Activated T-cell treated with anti-CD3 and anti-CD28 coated beads, Interleukin-2, amount 50 U/mL, for 24 hours (primary cell): ENCODE measurements at regions not wholly inside any gene's neighbourhood (a gene's known extent, or its start where the extent isn't known, plus 50 kb on each side); places are given as distances from the start of the nearest gene placed in this dataset.

ENCODE experiments used
- DNase-seq: peaks from one replicate; pipeline ENCODE4 v3.0.0-alpha.2; 2020
- H3K27ac Mint-ChIP-seq: 2 replicates; pipeline ENCODE4 v1.8.0; 2020; ENCODE audit warnings: mild to moderate bottlenecking, mixed read lengths
- H3K27me3 Mint-ChIP-seq: 2 replicates; pipeline ENCODE4 v1.8.0; 2020; ENCODE audit warnings: mixed read lengths
- H3K36me3 Mint-ChIP-seq: 2 replicates; pipeline ENCODE4 v1.8.0; 2020; ENCODE audit warnings: low read depth, mixed read lengths
- H3K4me1 Mint-ChIP-seq: 2 replicates; pipeline ENCODE4 v1.8.0; 2020; ENCODE audit warnings: low read depth, mixed read lengths
- H3K4me3 Mint-ChIP-seq: 2 replicates; pipeline ENCODE4 v1.8.0; 2020; ENCODE audit warnings: mild to moderate bottlenecking, moderate library complexity, mixed read lengths
- H3K9me3 Mint-ChIP-seq: 2 replicates; pipeline ENCODE4 v1.8.0; 2020; ENCODE audit warnings: mixed read lengths

- Mint-ChIP-seq H3K4me3 (no peak overlapping the region), H3K36me3 (no peaks in the 10 kb centered on the region), H3K9me3 (peaks cover 2% of the 10 kb centered on the region), H3K4me1 (no peaks in the 10 kb centered on the region), H3K27me3 (no peaks in the 10 kb centered on the region), H3K27ac (no peak overlapping the region)
- no peak for DNase-seq
Observed at GRCh38 chr6:164200071-164200470, 785.6 kb downstream of the QKI start.

DNA sequence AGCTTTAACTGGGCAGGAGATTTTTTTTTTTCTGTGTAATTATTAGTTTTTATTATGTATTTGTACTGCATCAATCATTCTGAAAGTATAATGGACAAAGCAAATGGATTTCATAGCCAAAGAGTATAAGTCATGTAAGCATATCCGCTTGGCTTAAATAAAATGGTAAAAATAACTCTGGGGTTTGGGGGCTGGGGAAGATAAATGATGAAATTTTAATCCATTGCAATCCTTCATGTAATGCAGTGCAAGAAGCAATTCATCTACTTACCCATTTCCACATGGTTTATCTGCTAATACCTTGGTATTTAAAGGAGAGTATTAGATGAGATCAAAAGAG is 781.4 kb downstream of the QKI start:
- H3K4me3 Mint-ChIP-seq, result no peak overlapping the region
- no peaks in the 10 kb centered on the region for H3K27me3 Mint-ChIP-seq
- H3K4me1 Mint-ChIP-seq, result no peaks in the 10 kb centered on the region
- no peak overlapping the region for H3K27ac Mint-ChIP-seq
- H3K9me3 Mint-ChIP-seq, result no peaks in the 10 kb centered on the region
- DNase-seq, result no peak
- no peaks in the 10 kb centered on the region for H3K36me3 Mint-ChIP-seq

GRCh38 chr6:164195278-164195941 is 780.9 kb downstream of the QKI start:
- Mint-ChIP-seq H3K36me3 (no peaks in the 10 kb centered on the region), H3K4me1 (no peaks in the 10 kb centered on the region), H3K27ac (no peak overlapping the region), H3K4me3 (no peak overlapping the region), H3K9me3 (no peaks in the 10 kb centered on the region), H3K27me3 (no peaks in the 10 kb centered on the region)
- no peak for DNase-seq

- no peaks in the 10 kb centered on the region for H3K36me3 Mint-ChIP-seq
- no peak for DNase-seq
- H3K27ac Mint-ChIP-seq, result no peak overlapping the region
- H3K9me3 Mint-ChIP-seq, result no peaks in the 10 kb centered on the region
- no peaks in the 10 kb centered on the region for H3K27me3 Mint-ChIP-seq
- H3K4me3 Mint-ChIP-seq, result no peak overlapping the region
- H3K4me1 Mint-ChIP-seq, result no peaks in the 10 kb centered on the region
Observed at GRCh38 chr6:164188861-164189260, 774.3 kb downstream of the QKI start.

DNA sequence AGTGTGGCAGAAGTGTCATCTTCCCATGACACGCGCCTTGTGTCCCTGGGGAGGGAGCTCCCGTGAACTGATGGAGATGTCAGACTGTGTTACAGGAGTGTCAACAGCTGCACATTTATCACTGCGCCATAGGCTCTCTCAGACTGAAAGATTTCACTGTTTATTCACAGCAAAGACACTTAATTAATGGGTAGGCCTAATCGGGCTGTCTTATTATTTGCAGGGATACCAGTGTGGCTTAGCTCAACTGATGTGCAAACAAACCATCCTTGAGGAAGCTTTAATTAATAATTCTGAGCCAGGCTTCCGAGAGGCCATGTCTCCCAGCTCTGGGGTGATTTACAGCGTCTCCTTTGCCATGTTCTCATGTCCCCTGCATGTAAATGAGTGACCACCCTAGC is 771.0 kb downstream of the QKI start:
- DNase-seq, result no peak
- no peak overlapping the region for H3K4me3 Mint-ChIP-seq
- no peaks in the 10 kb centered on the region for H3K36me3 Mint-ChIP-seq
- no peak overlapping the region for H3K27ac Mint-ChIP-seq
- no peaks in the 10 kb centered on the region for H3K27me3 Mint-ChIP-seq
- H3K4me1 Mint-ChIP-seq, result no peaks in the 10 kb centered on the region
- H3K9me3 Mint-ChIP-seq, result no peaks in the 10 kb centered on the region

DNA sequence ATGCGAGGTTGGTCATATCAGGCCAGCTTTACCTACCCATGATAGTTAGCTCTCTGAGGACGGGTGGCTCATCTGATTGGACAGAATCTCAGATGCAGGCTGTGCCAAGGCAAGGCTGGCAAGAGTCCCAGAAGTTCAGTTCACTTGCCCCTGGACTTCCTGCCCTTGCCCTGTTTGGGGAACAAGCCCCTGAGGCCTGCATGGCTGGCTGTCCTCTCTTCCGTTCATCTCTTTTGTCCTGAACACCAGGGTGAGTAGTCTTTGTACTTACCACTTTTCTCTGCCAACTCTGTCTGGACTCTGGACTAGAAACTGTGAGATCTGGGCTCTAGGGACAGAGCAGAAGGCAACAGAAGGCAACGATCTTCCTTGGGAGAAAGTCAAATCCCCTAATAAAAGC is 769.9 kb downstream of the QKI start:
- DNase-seq, result no peak
- H3K4me1 Mint-ChIP-seq, result no peaks in the 10 kb centered on the region
- no peak overlapping the region for H3K27ac Mint-ChIP-seq
- no peaks in the 10 kb centered on the region for H3K9me3 Mint-ChIP-seq
- H3K27me3 Mint-ChIP-seq, result no peaks in the 10 kb centered on the region
- H3K4me3 Mint-ChIP-seq, result no peak overlapping the region
- no peaks in the 10 kb centered on the region for H3K36me3 Mint-ChIP-seq

DNA sequence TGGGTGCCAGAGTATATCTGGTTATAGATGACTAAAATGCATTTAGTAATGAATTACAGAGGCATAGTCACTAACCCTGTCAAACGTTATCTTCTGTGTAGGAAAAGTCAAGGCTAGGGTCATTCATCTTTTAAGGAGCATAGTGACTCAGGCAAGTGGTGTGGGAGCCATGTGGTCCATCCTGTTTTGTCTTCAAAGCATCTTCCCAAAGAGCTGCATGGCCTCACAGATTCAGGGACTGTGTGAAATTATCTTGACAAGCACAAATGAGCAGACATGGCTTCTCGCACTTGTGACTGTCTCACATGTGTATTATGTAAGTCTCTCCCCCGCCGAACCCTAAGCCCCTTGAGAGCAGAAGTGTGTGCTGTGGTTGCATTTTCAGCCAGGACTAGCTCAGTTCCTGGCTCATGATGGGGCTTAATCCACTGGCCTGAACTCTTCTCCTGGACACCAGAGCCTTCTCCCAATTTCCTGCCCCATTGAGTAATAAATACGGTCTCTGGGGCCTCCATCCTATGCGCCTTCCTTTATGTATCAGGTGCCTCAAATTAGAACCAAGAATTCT is 769.1 kb downstream of the QKI start:
- no peak for DNase-seq
- Mint-ChIP-seq H3K4me3 (no peak overlapping the region), H3K4me1 (no peaks in the 10 kb centered on the region), H3K27ac (no peak overlapping the region), H3K36me3 (no peaks in the 10 kb centered on the region), H3K27me3 (no peaks in the 10 kb centered on the region), H3K9me3 (no peaks in the 10 kb centered on the region)

GRCh38 chr6:164178679-164179332 is 764.3 kb downstream of the QKI start:
- H3K4me1 Mint-ChIP-seq, result no peaks in the 10 kb centered on the region
- no peak overlapping the region for H3K4me3 Mint-ChIP-seq
- H3K27ac Mint-ChIP-seq, result no peak overlapping the region
- no peaks in the 10 kb centered on the region for H3K27me3 Mint-ChIP-seq
- no peak for DNase-seq
- H3K9me3 Mint-ChIP-seq, result peaks cover 4% of the 10 kb centered on the region
- no peaks in the 10 kb centered on the region for H3K36me3 Mint-ChIP-seq

GRCh38 chr6:164169355-164169754 is 754.8 kb downstream of the QKI start:
- no peak overlapping the region for H3K4me3 Mint-ChIP-seq
- H3K36me3 Mint-ChIP-seq, result no peaks in the 10 kb centered on the region
- DNase-seq, result no peak
- H3K27me3 Mint-ChIP-seq, result peaks cover 2% of the 10 kb centered on the region
- H3K27ac Mint-ChIP-seq, result no peak overlapping the region
- H3K4me1 Mint-ChIP-seq, result no peaks in the 10 kb centered on the region
- peaks cover 5% of the 10 kb centered on the region for H3K9me3 Mint-ChIP-seq

DNA sequence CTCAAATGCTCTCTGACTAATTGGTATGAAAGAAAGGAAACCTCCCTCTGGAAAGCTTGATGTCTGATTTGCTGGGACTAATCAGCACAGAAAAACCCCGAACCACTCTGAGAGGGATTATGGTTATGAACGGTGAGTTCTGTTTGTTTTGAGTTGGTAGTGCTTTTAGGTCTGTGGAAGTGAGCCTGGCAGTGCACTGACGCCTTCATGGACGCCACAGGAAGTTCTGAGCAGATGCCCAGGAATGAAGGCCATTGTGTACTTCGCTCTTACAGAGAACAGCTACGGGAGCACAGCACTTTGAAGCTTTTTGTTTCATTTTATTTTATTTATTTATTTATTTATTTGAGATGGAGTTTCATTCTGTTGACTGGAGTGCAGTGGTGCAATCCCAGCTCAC is 754.1 kb downstream of the QKI start:
- no peak overlapping the region for H3K4me3 Mint-ChIP-seq
- no peaks in the 10 kb centered on the region for H3K36me3 Mint-ChIP-seq
- no peaks in the 10 kb centered on the region for H3K4me1 Mint-ChIP-seq
- peaks cover 3% of the 10 kb centered on the region for H3K9me3 Mint-ChIP-seq
- H3K27ac Mint-ChIP-seq, result no peak overlapping the region
- no peak for DNase-seq
- peaks cover 2% of the 10 kb centered on the region for H3K27me3 Mint-ChIP-seq

DNA sequence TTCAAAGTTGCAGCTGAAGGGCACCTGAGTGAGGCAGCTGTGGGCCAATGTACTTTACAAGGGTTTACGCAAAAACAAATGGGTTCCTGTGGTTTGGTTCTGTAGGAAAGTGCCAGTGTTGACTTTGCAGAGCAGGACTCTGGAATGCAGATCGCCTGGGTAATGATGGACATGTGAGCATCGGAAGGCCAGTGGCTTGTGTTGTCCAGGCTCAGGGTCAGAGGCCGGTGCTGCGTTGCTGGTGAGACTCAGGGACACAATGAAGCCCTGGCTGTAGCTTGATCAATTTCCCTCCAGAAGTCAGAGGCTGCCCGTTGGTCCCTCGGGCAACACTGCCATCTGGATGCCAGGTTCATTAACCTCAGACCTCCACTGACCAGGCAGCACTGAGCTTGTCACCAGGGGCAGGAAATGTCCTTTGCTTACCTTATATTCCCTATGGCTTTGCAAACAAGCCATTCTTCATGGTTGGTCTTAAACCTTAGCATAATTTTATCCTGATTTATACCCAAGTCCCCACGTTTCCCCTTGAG is 753.4 kb downstream of the QKI start:
- H3K27me3 Mint-ChIP-seq, result peaks cover 2% of the 10 kb centered on the region
- no peak overlapping the region for H3K27ac Mint-ChIP-seq
- H3K4me3 Mint-ChIP-seq, result no peak overlapping the region
- H3K36me3 Mint-ChIP-seq, result no peaks in the 10 kb centered on the region
- peaks cover 3% of the 10 kb centered on the region for H3K9me3 Mint-ChIP-seq
- DNase-seq, result no peak
- no peaks in the 10 kb centered on the region for H3K4me1 Mint-ChIP-seq

GRCh38 chr6:164166996-164167395 is 752.5 kb downstream of the QKI start:
- Mint-ChIP-seq H3K36me3 (no peaks in the 10 kb centered on the region), H3K4me3 (no peak overlapping the region), H3K27me3 (peaks cover 2% of the 10 kb centered on the region), H3K27ac (no peak overlapping the region), H3K4me1 (no peaks in the 10 kb centered on the region), H3K9me3 (peaks cover 3% of the 10 kb centered on the region)
- no peak for DNase-seq

DNA sequence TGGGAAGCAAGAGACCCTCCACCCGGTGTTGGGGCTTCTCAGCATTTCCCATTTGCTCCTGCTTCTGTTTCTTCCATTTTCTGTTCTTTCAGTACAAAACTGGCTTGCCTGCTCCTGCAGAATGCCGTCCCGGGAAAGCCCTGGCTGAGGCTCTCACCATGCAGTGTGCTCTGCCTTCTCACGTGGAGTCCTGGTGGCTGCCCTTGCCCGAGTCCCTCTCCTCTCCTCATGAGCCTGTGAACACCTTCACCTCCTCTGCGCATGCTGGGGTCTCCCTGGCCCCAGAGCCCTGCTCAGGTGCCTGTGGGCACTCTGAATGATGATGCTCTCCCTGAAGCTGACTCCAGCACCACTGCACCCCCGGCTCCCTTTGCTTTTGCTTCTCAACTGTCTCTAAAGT is 752.0 kb downstream of the QKI start:
- no peaks in the 10 kb centered on the region for H3K4me1 Mint-ChIP-seq
- peaks cover 2% of the 10 kb centered on the region for H3K27me3 Mint-ChIP-seq
- H3K9me3 Mint-ChIP-seq, result peaks cover 3% of the 10 kb centered on the region

DNA sequence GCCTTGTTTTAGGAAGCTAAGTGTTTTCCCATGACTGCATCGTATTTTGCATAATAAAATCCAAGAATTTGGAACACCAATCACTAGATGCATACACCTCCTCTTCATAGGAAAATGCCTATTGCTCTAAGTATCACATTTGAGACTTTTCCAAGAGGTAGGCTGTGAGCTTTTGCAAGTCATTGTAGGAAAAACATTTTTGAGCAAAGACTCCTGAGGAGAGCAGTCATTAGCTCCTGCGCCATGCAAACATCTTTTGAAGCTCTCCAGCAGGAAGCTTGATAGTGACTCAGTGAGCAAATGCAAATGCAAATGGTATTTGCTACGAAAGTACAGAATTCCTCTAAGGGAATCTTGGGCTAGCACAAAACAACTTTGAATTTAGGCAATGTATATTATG is 750.4 kb downstream of the QKI start:
- Mint-ChIP-seq H3K36me3 (no peaks in the 10 kb centered on the region), H3K4me1 (no peaks in the 10 kb centered on the region), H3K27ac (no peak overlapping the region), H3K4me3 (no peak overlapping the region), H3K27me3 (peaks cover 2% of the 10 kb centered on the region), H3K9me3 (no peaks in the 10 kb centered on the region)
- no peak for DNase-seq

More for the DNA sequence above, 752.0 kb downstream of the QKI start:
- no peaks in the 10 kb centered on the region for H3K36me3 Mint-ChIP-seq
- no peak overlapping the region for H3K27ac Mint-ChIP-seq
- DNase-seq, result no peak
- H3K4me3 Mint-ChIP-seq, result no peak overlapping the region

DNA sequence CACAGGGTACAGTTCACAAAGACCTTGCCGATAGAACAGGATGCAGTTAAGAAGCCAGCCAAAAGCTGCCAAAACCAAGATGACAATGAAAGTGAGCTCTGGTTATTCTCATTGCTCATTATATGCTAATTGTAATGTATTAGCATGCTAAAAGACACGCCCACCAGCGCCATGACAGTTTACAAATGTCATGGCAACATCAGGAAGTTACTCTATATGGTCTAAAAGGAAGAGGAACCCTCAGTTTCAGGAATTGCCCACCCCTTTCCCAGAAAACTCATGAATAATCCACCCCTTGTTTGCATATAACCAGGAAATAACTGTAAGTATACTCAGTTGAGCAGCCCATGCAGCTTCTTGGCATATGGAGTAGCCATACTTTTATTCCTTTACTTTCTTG is 748.7 kb downstream of the QKI start:
- Mint-ChIP-seq H3K27me3 (peaks cover 2% of the 10 kb centered on the region), H3K4me1 (no peaks in the 10 kb centered on the region), H3K9me3 (no peaks in the 10 kb centered on the region), H3K4me3 (no peak overlapping the region), H3K36me3 (no peaks in the 10 kb centered on the region), H3K27ac (no peak overlapping the region)
- DNase-seq, result no peak
